Thyroid gland (tissue), 4 donors: ENCODE measurements at regions not wholly inside any gene's neighbourhood (a gene's known extent, or its start where the extent isn't known, plus 50 kb on each side); places are given as distances from the start of the nearest gene placed in this dataset.

ENCODE experiments used
- DNase-seq, 2 donors: peaks; one replicate each; pipeline ENCODE4 v3.0.0-alpha.2; 2019
- H3K27ac ChIP-seq, 3 donors: fragments of 200-600 bp; sonication (generic); 1 replicate in 2 of 3; 2 replicates in 1 of 3; pipeline ENCODE4 v1.5.1; 2016 to 2019; ENCODE audit warnings: mild to moderate bottlenecking in 1 of 3, moderate library complexity in 1 of 3
- H3K27me3 ChIP-seq: fragments of 200-600 bp; sonication (generic); one replicate; pipeline ENCODE4 v1.5.1; 2019
- H3K36me3 ChIP-seq, 2 donors: fragments of 200-600 bp; sonication (generic); one replicate each; pipeline ENCODE4 v1.5.1; 2016 to 2019
- H3K4me1 ChIP-seq, 2 donors: fragments of 200-600 bp; sonication (generic); one replicate each; pipeline ENCODE4 v1.5.1; 2017 to 2019
- H3K4me3 ChIP-seq, 3 donors: fragments of 200-600 bp; sonication (generic); replicated peaks in 1 of 3; 1 replicate in 2 of 3; 2 replicates in 1 of 3; pipeline ENCODE4 v1.5.1; 2016; ENCODE audit warnings: mild to moderate bottlenecking in 1 of 3
- H3K9me3 ChIP-seq: fragments of 200-600 bp; sonication (generic); one replicate; pipeline ENCODE4 v1.5.1; 2017
- POLR2A ChIP-seq, 2 donors: fragments of 450-650 bp; IDR thresholded peaks; one replicate each; pipeline ENCODE4 v1.6.1; 2017; ENCODE audit warnings: antibody characterized with exemption in 2 of 2, mild to moderate bottlenecking in 2 of 2, moderate library complexity in 1 of 2
- WGBS, 2 donors: methylation state at CpG; one replicate each; pipeline ENCODE4 v1.1.5; 2017; 5-methylcytosine and 5-hydroxymethylcytosine counted together
- intact Hi-C: fragments of 100-400 bp; cut with DNase I; formaldehyde crosslinking; loops from one replicate; pipeline ENCODE4 v1.15.1; 2023
- TF ChIP-seq, protein P1 (sequence below), 6 experiments: fragments of 200-600 bp in 3 of 6; fragments of 450-650 bp in 3 of 6; sonication (generic) in 3 of 6; IDR thresholded peaks; one replicate each; pipeline ENCODE4 v1.5.1; 2016 to 2019; ENCODE audit warnings: antibody characterized with exemption in 6 of 6, mild to moderate bottlenecking in 2 of 6, inconsistent platforms in 1 of 6, moderate library complexity in 1 of 6

DNA sequence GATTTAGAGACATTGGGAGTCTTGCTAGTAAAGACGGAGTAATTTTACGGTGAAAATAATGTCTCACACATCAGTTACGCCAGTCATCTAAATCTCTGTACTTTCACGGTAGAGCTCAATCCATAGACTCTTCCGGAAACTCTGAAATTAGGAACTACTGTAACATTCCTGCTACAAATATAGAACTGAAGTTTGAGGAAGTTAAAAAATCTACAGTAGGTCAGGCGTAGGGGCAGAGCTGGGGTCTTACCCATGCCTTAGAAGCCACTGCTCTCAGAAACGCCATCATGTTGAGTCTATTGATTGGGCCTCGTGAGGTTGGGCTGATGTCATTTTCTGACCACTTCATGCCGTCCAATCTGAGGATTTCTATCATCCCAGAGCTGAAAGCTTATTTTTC lies 1029.8 kb upstream of the TMEM132C start:
- Histone ChIP-seq H3K4me3 (no peak overlapping the region), H3K27me3 (no peaks in the 10 kb centered on the region), H3K27ac (no peak overlapping the region), H3K36me3 (no peaks in the 10 kb centered on the region), H3K4me1 (no peaks in the 10 kb centered on the region), H3K9me3 (no peaks in the 10 kb centered on the region)
- no peak for TF ChIP-seq POLR2A (IDR thresholded peaks at IDR 0.05)
- TF ChIP-seq, protein P1, sequence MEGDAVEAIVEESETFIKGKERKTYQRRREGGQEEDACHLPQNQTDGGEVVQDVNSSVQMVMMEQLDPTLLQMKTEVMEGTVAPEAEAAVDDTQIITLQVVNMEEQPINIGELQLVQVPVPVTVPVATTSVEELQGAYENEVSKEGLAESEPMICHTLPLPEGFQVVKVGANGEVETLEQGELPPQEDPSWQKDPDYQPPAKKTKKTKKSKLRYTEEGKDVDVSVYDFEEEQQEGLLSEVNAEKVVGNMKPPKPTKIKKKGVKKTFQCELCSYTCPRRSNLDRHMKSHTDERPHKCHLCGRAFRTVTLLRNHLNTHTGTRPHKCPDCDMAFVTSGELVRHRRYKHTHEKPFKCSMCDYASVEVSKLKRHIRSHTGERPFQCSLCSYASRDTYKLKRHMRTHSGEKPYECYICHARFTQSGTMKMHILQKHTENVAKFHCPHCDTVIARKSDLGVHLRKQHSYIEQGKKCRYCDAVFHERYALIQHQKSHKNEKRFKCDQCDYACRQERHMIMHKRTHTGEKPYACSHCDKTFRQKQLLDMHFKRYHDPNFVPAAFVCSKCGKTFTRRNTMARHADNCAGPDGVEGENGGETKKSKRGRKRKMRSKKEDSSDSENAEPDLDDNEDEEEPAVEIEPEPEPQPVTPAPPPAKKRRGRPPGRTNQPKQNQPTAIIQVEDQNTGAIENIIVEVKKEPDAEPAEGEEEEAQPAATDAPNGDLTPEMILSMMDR (IDR thresholded peaks at IDR 0.05): no peak
- intact Hi-C loops: no loop called here
- DNase-seq: no peak
- WGBS, 2 donors: 93 to 97% methylated on average over 9 of the region's 9 CpGs

DNA sequence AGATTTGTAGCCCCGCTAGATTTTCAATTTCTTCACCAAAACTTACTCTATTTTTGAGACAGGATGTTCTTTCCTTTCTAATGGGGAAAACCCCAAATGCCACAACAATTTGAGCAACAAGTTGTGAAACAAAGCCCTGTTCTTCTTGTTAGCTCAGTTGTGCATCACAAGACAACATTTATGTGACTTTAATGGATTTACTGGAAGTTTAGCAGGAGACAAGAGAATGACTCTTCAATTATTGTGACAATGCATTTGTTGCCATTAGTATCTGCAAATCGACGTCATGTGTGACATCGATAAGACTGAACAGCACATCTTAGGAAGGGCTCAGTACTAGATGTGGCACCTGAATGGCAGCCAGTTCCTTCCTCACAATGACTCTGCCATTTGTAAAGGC lies 1028.9 kb upstream of the TMEM132C start:
- Histone ChIP-seq H3K36me3 (no peaks in the 10 kb centered on the region), H3K27me3 (no peaks in the 10 kb centered on the region), H3K9me3 (no peaks in the 10 kb centered on the region), H3K27ac (no peak overlapping the region), H3K4me1 (no peaks in the 10 kb centered on the region), H3K4me3 (no peak overlapping the region)
- DNase-seq: no peak
- TF ChIP-seq, protein P1 (IDR thresholded peaks at IDR 0.05): no peak
- TF ChIP-seq POLR2A (IDR thresholded peaks at IDR 0.05): no peak
- 94 to 95% methylated on average over 4 of the region's 4 CpGs for WGBS, 2 donors
- intact Hi-C loops: no loop called here

DNA sequence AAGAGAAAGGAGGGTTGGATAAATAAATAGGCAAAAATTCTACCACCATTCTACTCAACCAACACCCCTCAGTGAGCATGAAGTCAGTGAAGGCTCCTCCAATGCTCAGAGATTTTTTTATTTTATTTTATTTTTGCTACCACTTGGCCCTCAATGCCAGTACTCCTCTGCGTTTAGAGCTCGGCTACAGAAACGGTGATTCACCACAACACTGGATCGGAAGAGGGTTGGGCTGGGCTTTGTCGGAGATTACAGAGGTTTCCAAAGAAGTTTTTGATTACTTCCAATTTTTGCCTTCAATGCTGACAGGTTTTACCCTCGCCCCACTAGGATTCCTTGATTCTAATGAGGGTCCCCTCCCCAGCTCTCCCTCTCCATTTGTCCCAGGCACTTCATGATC lies 1027.2 kb upstream of the TMEM132C start:
- no peak for DNase-seq

DNA sequence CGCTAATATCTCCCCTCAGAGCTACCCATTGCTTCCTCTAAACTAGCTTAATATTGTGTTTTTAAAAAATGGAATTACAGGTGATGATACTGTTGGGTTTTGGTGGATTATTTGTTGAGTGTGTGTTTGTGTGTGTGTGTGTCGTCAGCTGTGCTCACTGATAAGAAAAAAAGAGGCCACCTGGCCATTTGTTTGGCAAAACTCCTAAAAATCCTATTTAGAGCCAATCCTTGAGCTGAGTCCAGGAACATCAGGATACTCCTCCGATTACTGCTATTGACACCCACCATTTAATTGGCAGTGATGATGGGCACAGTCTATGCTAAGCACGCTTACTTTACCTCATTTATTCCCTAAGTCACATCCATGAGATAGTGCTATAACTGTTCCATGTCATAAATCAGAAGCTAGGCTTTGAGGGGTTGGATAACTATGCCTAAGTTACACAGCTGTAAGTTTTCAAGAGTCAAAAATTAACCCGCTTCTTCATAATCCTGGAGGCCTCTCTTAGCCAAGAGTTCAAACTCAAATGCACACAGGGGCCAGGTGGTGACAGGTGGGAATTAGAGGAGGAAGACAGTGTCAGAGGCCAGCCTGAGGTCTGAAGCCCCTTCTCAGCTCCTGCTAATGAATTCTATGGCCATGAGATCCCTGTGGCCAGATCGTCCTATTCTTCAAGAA lies 1026.6 kb upstream of the TMEM132C start:
- no peak overlapping the region for H3K27ac ChIP-seq
- intact Hi-C loops: no loop called here

More for the DNA sequence above, 1027.2 kb upstream of the TMEM132C start:
- TF ChIP-seq POLR2A (IDR thresholded peaks at IDR 0.05): no peak
- TF ChIP-seq, protein P1 (IDR thresholded peaks at IDR 0.05): no peak
- H3K4me3 ChIP-seq: no peak overlapping the region
- no peak overlapping the region for H3K27ac ChIP-seq
- H3K9me3 ChIP-seq: no peaks in the 10 kb centered on the region
- WGBS, 2 donors: 71 to 88% methylated on average over 6 of the region's 6 CpGs
- H3K4me1 ChIP-seq: no peaks in the 10 kb centered on the region
- H3K27me3 ChIP-seq: no peaks in the 10 kb centered on the region
- intact Hi-C loops: no loop called here
- H3K36me3 ChIP-seq: no peaks in the 10 kb centered on the region

More for the DNA sequence above, 1026.6 kb upstream of the TMEM132C start:
- no peak for TF ChIP-seq POLR2A (IDR thresholded peaks at IDR 0.05)
- TF ChIP-seq, protein P1 (IDR thresholded peaks at IDR 0.05): no peak
- WGBS, 2 donors: 81 to 83% methylated on average over 6 of the region's 6 CpGs
- no peak overlapping the region for H3K4me3 ChIP-seq
- DNase-seq: no peak
- H3K27me3 ChIP-seq: no peaks in the 10 kb centered on the region
- H3K4me1 ChIP-seq: no peaks in the 10 kb centered on the region
- no peaks in the 10 kb centered on the region for H3K36me3 ChIP-seq
- H3K9me3 ChIP-seq: no peaks in the 10 kb centered on the region
